HG03460 (cell line): ENCODE measurements at regions not wholly inside any gene's neighbourhood (a gene's known extent, or its start where the extent isn't known, plus 50 kb on each side); places are given as distances from the start of the nearest gene placed in this dataset.

Experiments
- ATAC-seq: cut with Tn5 transposase; IDR thresholded peaks from one replicate; pipeline ENCODE4 v1.9.1; 2021; ENCODE audit not compliant: unreplicated experiment

DNA sequence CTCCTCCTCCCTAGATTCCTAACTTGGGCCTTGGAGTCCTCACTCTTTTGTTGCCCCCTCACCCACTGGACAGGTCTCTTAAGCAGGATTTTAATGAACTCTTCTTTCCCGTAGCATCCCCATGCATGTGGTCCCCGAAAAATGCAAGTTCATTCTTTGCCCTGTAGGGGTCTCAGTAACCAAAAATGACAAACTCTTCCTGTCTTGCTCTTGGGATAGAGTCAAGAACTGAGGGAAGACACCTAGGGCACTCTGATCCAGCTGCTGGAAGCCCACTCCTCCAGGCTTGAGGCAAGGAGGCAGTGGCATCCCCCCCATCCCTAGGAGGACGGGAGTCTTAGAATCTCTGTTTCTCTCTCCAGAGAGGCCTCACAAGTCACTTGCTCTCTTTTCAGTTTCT lies 987.0 kb downstream of the DIAPH3 start:
- ATAC-seq = no peak

DNA sequence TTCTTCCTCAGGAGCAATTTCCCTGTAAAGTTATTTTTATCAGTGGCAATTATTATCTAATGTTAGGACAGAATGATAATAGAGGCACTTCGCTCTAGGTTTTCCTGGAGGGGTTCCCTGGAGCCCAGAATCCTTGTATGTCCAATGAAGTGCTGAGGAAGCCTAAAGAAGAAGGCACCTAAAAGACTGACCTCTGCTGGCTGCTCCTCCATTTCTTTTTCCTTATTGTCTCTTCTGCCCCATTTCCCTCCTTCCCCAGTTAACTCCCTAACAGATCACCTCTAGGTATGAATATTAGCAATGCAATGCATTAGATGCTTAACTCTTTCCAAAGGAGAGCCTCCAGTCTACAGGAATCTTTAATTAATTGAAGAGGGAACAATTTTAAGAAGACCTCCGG lies 985.4 kb downstream of the DIAPH3 start:
- no peak for ATAC-seq

GRCh38 chr13:59182241-59182640 lies 981.5 kb downstream of the DIAPH3 start:
- ATAC-seq = no peak

GRCh38 chr13:59197397-59197796 lies 966.3 kb downstream of the DIAPH3 start:
- no peak for ATAC-seq

DNA sequence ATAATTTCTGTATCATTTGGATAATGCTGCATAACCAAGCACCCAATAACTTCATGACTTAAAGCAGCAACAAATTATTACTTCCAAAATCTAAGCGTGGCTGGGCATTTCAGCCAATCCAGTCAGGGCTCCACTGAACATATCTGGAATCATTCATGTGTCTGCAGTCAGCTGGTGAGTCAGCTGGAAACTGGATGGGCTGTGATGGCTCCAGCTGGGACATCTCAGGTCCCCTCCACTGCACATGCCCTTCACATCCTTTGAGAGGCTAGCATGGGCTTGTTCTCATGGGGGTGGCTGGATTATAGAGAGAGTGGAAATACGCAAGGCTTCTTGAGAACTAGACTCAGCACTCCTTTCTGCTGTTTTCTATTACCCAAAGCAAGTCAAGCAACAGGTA lies 961.9 kb downstream of the DIAPH3 start:
- ATAC-seq = no peak

DNA sequence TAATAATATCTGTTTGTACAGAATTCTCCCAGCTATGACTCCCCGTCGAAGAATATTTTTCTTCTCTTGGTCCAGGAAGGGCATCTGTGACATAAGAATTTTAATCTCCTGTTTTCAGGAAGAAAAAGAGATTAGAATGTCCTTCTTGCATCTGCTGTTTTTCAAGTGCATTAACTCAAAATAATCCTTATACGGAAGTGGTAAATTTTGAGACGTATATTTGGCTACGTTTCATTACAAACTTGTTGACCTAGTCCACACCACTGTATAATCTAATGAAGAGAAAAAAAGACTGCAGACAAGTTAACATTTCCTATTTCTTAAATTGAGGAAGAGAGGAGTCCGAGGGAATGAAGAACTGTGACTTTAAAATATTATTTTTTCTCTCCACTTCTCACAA lies 959.9 kb downstream of the DIAPH3 start:
- ATAC-seq = no peak

DNA sequence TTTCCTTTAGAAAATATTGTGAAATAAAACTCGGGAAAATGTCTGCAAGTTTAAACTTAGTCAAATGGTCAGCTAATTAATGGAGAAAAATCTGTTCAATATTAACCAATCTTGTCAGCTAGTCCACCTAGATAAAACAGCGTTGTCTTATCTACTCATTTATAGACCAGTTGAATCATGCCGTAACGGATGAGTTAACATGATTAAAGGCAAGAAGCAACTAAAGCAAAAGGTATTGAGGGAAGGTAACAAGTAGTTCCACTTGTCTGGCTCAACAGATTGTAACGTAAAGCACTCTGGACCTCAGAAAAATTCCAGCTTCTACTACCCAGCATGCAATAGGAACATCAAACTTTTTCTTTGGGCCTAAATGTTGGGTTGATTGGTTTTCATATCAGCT lies 958.2 kb downstream of the DIAPH3 start:
- no peak for ATAC-seq

- ATAC-seq = no peak
Observed at GRCh38 chr13:59208405-59209195, 955.1 kb downstream of the DIAPH3 start.

DNA sequence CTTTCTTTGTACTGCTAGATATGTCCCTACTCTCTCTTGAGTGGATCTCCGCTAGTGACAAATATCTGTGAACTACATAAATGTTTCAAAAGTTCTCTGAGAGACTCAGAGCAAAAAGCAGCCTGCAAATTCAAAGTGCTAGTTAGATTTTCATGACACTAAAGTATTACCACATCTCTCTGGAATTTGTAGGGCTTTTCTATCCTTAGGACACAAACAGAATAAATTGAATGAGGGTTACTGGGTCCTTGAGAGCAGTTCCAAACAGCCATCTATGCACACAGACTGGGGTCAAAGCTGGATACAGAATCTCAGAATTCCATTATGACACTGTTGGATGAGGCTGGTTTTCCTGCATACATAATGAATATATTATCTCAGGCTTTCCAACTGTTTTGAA lies 953.2 kb downstream of the DIAPH3 start:
- no peak for ATAC-seq

DNA sequence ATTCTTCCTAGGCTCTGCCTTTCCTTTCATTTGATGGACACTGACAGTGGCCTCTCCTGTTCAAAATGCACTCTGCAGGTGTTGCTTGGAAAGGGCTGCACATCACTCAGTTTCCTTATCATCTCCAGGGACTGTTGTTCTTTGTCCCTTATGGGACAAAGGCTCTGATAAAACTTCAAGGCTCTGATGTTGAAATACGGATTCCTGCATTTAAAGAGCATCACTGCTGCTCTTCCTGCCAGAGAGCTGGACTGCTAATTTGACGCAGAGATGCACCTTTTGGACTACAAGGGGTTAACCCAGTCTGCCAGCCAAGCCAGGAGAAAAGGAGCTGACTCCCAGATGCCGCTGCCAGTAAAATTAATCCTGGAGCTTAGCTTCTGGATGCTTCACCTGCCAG lies 952.1 kb downstream of the DIAPH3 start:
- no peak for ATAC-seq

GRCh38 chr13:59229401-59229800 lies 934.3 kb downstream of the DIAPH3 start:
- no peak for ATAC-seq

- ATAC-seq = no peak
Observed at GRCh38 chr13:59229861-59230260, 933.9 kb downstream of the DIAPH3 start.

GRCh38 chr13:59230484-59231264 lies 933.1 kb downstream of the DIAPH3 start:
- no peak for ATAC-seq

DNA sequence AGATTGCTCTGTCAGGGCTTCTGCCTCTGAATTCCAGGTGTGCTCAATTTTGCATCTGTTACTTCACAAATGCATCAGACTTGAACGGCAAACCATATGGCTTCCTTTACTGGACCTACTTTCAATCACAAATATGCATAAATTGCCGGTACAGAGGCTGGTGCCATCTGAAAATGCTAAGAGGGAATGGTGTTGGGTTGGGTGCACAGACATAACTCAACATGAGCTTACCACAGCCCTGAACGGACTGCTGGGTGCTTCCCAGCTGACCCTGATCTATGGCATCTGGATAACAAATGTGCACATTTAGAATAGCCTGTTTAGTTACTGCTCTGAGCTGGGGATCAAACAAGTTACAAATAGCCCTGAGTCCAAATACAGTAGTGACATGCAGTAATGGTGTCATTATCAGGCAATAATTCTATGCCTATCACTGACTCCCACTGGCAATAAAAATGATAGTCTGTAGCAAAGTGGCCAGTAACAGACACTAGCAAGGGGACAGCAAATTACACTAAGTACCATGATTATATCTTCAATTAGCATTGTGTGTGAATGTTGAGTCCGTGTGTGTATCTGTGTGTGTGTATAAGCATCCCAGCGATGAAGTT lies 927.3 kb downstream of the DIAPH3 start:
- ATAC-seq = no peak

DNA sequence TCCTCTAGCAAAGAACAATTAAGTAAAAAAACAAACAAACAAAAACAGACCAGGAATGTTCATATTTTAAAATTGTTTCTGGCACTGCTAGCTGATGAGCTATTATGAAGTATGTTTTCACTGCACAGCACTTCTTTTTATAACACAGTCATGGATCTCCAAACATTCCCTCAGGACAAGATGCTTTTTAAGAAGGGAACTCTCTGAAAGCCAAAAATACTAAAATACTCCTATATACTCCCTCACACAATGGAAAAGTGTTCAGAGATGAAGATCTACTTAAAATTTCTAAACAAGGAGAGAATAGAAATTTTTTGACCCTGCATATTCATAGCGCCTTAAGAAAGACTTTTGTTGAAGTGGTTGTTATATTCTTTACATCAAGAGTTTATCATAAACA lies 926.8 kb downstream of the DIAPH3 start:
- no peak for ATAC-seq

- no peak for ATAC-seq
Observed at GRCh38 chr13:59247171-59247570, 916.6 kb downstream of the DIAPH3 start.

DNA sequence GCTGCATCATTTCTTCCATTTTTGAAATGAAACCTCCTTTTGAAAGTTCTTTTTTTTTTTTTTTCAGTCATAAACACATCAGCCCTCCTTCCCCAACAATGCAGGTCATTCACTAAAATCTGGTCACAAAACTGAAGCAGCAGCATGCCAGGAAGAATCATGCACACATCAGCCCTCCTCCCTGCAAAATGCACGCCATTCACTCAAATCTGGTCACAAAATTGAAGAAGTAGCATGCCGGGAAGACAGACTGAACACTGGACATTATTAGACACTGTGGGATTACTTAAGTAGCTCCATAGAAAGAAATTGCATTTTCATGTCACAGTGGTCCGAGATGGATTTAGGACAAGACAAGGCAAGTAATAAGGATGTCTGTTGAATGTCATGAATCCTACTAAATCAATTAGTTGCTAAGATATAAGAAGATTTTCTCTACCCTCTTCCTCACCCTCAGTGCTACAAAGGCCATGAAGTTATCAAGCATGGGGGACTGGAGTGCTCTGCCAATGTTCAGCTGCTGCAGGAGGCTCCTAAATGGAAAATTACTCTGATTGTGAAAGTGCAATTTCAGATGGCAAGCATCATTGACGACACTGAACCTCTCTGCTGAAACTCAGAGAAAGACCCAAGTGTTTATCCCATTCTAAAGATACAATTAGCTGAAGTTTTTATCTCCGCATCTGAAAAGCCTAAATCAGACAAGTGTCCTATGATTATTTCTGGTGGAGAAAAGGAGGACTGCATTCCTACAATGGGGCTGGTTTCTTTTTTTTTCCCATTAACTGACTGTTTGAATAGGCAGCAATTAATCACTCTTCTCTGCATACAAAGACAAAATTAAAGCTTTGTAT lies 913.2 kb downstream of the DIAPH3 start:
- ATAC-seq = no peak

GRCh38 chr13:59259165-59260000 lies 904.3 kb downstream of the DIAPH3 start:
- no peak for ATAC-seq

- no peak for ATAC-seq
Observed at GRCh38 chr13:59261928-59262488, 901.7 kb downstream of the DIAPH3 start.

DNA sequence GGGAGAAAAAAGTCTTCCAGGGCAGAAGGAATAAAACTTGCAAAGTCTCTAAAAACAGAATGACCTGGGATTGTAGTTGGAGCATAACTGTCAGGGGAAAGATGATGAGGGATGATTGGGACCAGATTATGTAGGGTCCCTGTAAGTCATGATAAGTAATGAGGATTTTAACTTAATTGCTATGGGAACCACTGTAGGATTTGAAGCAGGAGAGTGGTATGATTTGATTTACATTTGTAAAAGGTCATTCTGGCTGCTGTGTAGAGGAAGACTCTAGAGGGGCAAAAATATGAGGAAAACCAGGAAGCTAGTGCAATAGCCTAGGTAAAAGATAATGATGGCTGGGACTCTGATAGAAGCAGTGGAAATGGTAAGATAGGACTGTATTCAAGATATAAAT lies 900.2 kb downstream of the DIAPH3 start:
- ATAC-seq = no peak
